Astrocyte of the cerebellum (primary cell): ENCODE measurements at regions not wholly inside any gene's neighbourhood (a gene's known extent, or its start where the extent isn't known, plus 50 kb on each side); places are given as distances from the start of the nearest gene placed in this dataset.

Source experiments
- DNase-seq: peaks from one replicate; pipeline ENCODE4 v3.0.0-alpha.2; 2011; ENCODE audit warnings: low read depth
- H3K4me3 ChIP-seq: 2 replicates; pipeline ENCODE4 v1.5.1; 2011; ENCODE audit warnings: mild to moderate bottlenecking, low read depth, low read length, moderate library complexity
- in situ Hi-C: cut with HindIII; loops from 2 replicates; pipeline ENCODE4 v1.10.0; 2017; ENCODE audit warnings: low sequenced_read_pairs
- TF ChIP-seq, protein P1 (sequence below): IDR thresholded peaks from 2 replicates; pipeline ENCODE4 v1.5.1; 2012; ENCODE audit warnings: low read length, low read depth, moderate library complexity, mild to moderate bottlenecking; ENCODE audit errors: missing control alignments

DNA sequence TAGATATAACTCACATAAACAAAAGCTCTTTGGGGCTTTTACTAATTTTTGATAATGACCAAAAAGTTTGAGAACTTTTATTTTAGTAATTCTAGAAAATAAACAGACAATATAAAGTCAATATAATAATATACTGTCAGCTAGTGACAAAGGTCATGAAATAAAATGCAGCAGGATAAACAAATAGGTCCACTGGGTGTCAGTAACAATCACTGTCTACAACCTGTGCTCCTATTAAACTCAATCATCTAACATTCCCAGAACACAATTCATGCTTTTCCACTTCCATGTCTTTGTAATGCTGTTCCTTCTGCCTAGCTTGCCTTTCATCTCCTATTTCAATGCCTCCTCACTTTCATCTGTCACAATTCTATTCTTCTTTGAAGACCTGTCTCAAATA, 186.1 kb downstream of the GIPC2 start:
- TF ChIP-seq, protein P1, sequence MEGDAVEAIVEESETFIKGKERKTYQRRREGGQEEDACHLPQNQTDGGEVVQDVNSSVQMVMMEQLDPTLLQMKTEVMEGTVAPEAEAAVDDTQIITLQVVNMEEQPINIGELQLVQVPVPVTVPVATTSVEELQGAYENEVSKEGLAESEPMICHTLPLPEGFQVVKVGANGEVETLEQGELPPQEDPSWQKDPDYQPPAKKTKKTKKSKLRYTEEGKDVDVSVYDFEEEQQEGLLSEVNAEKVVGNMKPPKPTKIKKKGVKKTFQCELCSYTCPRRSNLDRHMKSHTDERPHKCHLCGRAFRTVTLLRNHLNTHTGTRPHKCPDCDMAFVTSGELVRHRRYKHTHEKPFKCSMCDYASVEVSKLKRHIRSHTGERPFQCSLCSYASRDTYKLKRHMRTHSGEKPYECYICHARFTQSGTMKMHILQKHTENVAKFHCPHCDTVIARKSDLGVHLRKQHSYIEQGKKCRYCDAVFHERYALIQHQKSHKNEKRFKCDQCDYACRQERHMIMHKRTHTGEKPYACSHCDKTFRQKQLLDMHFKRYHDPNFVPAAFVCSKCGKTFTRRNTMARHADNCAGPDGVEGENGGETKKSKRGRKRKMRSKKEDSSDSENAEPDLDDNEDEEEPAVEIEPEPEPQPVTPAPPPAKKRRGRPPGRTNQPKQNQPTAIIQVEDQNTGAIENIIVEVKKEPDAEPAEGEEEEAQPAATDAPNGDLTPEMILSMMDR: no peak
- in situ Hi-C loops: no loop called here

DNA sequence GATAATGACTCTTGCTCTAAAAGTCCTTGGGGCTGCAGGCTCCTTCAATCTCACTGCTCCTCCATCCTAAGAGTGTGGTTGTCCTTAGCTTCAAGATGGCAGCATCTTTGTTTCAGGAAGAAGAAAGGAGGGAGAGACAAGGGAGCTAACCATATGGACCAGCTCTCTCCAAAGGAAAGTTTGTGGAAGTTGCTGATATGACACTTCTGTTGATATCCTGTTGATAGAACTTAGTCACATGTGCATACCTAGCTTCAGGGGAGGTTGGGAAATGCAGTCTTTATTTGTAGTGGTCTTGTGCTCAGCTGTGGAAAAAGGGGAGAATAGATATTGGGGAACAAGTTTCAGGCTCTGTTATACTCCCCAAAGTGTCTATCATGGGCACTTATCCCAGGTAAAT, 186.9 kb downstream of the GIPC2 start:
- H3K4me3 ChIP-seq: no peak overlapping the region
- in situ Hi-C loops: no loop called here
- TF ChIP-seq, protein P1: no peak

More for the DNA sequence above, 186.1 kb downstream of the GIPC2 start:
- no peak for DNase-seq
- no peak overlapping the region for H3K4me3 ChIP-seq

DNA sequence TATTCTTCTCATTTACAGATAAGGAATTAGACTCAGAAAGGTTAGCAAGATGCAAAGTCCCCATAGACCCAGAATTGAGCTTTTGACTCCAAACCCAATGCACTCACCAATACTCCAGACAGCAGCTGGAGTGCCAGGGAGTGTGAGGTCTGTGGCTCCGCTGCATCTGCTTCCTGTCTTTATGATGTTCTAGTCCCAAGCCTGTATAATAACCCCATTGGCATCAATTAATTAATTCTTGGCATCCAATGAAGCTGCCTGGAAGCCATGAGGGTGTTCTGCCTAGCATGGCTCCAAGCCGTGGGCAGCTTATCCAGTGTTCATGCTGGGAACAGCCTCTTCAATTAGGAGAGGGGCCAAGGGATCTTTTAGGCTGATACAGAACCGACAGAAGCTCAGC, 188.7 kb downstream of the GIPC2 start:
- no peak for DNase-seq
- in situ Hi-C loops: no loop called here
- TF ChIP-seq, protein P1: no peak
- no peak overlapping the region for H3K4me3 ChIP-seq

More for the DNA sequence above, 186.9 kb downstream of the GIPC2 start:
- DNase-seq: no peak

DNA sequence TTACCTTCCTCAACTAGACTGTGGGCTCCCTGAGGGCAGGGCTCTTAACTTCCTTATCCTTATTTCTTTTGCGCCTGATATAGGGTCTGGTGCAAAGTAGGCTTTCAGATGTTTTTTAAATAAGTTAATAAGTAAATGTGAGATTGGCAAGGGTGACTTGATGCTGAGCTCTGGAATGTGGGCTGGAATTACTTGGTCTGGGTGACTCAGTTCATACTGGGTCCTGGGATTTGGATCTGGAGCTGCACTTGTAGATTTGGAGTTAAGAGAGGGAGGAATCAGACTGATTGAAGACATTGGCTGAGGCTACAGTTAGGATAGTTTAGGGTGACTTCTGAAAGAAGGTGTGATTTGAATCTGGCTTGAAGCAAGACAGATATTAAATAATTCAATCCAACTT, 190.9 kb downstream of the GIPC2 start:
- in situ Hi-C loops: no loop called here
- H3K4me3 ChIP-seq: no peak overlapping the region
- DNase-seq: no peak
- TF ChIP-seq, protein P1: no peak

DNA sequence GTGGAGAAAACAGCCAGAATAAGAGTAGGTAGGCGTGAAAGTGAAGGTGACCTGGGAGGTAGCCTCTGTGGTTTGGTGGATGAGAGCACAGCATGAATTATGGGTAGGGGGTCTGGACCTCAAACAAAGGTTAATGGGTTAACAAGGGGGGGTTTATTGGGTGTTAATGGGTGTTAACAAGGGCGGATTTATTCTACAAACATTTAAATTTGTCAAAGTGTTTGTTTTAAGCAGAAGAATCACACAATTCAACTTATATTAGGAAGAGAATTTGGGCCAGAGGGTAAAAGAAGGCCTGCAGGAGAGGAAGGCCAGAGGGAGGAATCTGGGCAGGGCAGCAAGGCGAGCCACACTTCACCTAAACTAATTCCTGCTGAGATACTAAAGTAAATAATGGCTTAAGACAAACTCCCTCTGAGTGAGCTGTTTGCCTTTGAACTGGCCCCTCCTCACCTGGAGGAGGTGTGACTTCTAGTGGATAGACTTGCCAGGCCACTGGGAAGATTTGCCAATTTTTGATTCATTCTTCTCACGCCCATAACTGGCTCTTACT, 191.7 kb downstream of the GIPC2 start:
- in situ Hi-C loops: no loop called here
- TF ChIP-seq, protein P1: no peak
- no peak for DNase-seq

DNA sequence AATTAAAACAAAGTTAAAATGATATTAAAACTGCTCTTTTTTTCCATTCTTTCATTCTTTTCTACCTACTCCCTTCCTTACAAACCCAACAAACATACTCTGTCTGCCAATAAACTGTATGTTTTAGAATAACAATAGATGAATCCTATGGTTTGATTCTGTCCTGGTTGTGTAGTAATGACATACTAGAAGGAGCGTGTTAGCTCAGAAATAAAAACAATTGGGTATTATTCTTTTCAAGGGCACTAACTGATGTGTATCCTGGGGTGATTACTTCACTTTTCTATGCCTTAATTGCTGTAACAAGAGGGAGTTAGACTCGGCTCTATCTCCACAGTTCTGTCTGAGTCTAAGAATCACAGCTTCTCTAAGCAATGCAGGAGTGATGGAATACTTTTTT, 194.4 kb downstream of the GIPC2 start:
- TF ChIP-seq, protein P1: no peak
- no peak overlapping the region for H3K4me3 ChIP-seq
- in situ Hi-C loops: no loop called here
- no peak for DNase-seq

More for the DNA sequence above, 191.7 kb downstream of the GIPC2 start:
- no peak overlapping the region for H3K4me3 ChIP-seq

DNA sequence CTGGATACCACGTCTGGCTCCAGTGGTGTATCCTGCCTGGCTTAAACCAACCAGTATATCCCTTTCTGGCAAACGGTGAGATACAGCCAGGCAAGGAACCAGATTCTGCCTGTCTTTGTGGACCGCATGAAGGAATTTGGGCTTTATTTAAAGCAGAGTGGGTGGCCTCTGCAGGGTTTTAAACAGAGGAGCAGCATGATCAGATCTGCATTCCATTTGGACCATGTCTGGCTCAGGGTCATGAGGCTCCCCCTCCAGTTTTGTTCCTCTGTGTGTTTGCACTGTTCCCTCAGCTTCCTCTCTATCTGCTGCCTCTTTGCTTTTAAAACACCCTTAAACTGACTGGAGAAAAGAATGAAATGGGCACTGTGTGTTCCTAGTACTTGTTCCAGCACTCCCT, 195.0 kb downstream of the GIPC2 start:
- TF ChIP-seq, protein P1: no peak
- no peak overlapping the region for H3K4me3 ChIP-seq
- in situ Hi-C loops: no loop called here
- peak; percentile 34 for DNase-seq
